ENCODE measurements at regions not wholly inside any gene's neighbourhood (a gene's known extent, or its start where the extent isn't known, plus 50 kb on each side); places are given as distances from the start of the nearest gene placed in this dataset.

DNA sequence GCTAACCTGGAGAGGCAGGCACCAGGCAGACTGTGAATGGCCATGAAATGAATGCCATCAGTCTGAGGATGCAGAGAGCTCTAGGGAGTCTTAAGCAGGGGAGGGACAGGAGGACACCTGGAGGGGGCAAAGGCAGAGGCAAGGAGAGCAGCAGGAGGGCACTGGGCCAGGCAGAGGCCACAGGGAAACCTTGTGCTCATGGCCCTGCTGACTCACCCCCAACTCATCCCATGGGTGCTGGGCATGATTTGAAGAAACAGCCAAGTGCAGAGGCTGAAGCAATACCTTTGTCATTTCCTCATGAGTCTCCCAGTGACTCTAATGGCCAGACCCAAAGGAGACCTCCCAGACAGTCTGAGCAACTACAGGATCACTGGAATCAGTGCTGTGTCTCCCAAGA, 141.4 kb downstream of the TMEM132E start:
- TF ChIP-seq CTCF (conservative IDR thresholded peaks at IDR 0.05 in 1 of 2, IDR thresholded peaks at IDR 0.05 in 1 of 2; ENCODE audit: low read depth in 1 of 2, low read length in 2 of 2) (no peak), EZH2 (IDR thresholded peaks at IDR 0.05; ENCODE audit: low read length, missing control alignments) (no peak)

Data from fibroblast of lung (primary cell).